ENCODE measurements at regions not wholly inside any gene's neighbourhood (a gene's known extent, or its start where the extent isn't known, plus 50 kb on each side); places are given as distances from the start of the nearest gene placed in this dataset.

DNA sequence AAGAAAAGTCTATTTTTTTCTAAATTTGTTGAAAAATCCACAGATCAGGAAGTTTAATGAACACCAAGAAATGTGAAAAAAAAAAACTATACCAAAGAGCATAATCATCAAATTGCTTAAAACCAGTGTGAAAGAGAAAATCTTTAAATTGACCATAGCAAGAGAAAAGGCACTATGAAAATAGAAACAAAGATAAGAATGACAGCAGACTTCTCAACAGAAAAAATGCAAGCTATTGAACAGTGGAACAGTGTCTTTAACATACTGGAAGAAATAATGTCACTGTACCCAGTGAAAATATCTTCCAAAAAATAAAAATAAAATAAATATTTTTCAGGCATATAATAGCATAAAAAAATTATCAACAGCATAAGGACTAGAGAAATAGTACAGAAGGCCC is 243.0 kb upstream of the GJB5 start:
- DNase-seq = no peak

- DNase-seq = no peak
Observed at GRCh38 chr1:34518146-34518699, 236.6 kb upstream of the GJB5 start.

DNA sequence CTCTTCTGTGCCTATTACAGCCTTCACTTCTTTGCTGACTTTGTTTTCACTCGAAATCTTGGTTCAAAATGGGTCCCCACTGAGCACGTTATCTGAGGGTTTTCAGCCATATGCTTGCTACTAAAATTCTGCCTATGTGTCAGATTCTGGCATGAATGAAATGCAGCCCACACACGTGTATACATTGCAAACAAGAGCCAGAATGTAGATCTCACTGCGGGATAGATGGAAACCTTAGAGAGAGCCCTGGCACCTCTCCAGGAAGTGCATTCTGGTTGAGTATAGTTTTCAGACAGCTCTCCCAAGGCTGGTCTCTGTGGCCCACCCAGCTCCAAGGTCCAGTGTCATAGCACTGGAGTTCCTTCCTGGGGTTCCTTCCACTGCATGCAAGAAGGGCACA is 234.7 kb upstream of the GJB5 start:
- DNase-seq = no peak

DNA sequence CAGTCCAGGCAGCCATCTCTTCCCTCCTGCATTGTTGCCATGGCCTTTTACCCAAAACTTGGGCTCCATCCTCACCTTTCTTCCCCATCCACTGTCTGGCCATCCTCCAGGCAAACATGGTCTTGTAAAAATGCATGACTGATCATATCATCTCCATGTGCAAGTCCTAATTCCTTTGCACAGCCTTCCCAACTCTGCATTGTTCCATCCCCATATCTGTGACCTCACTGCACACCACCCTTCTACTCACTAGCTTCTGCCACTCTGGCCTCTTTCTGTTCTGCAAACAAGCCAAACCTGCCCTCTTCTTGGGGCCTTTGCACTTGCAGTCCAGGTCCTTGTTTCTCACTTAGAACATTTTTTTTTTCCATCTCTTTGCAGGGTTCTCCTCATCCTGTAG is 230.1 kb upstream of the GJB5 start:
- no peak for DNase-seq

GRCh38 chr1:34529935-34530859 is 224.7 kb upstream of the GJB5 start:
- DNase-seq = peak in 1 of 2 donors; percentile 22

- DNase-seq = no peak
Observed at GRCh38 chr1:34532113-34532512, 222.7 kb upstream of the GJB5 start.

DNA sequence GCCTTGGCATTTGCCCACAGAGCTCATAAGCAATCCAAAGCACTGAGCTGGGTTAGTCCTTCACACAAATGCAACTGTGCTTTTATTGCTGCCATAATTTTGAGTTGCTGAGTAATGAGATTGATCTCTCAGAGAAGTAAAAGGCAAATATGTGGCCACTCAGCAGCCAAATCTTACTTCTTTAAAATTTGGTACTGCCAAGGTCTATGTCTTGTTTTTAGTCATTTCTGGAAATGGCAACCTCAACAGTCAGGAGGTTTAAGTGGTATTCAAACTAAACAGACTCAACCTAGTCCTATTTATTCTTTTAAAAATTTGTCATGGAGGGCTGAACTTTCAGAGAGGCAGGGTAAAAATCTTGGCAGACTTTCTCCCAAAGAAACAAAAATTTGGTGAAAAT is 216.4 kb upstream of the GJB5 start:
- no peak for DNase-seq

- DNase-seq = no peak
Observed at GRCh38 chr1:34547046-34547674, 207.7 kb upstream of the GJB5 start.

GRCh38 chr1:34549199-34549598 is 205.6 kb upstream of the GJB5 start:
- no peak for DNase-seq

DNA sequence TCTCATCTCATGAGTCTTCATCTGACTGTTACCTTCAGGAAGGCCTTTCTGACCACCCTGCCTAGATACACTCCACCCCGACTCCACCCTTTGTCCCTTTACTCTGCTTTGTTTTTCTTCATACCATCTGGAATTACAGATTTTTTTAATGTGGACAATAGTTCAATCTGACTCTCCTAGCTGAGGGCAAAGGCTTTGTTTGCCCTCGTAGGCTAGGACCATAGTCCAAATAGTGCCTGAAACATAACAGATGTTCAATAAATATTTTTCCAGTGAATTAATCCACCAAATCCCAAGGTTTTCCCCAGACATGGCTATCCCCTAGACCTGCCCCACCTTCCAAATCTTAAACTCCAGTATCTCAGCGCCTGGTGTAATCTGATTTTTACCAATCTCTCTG is 176.5 kb upstream of the GJB5 start:
- DNase-seq = no peak

- DNase-seq = no peak
Observed at GRCh38 chr1:34582356-34582755, 172.5 kb upstream of the GJB5 start.

- no peak for DNase-seq
Observed at GRCh38 chr1:34587761-34588160, 167.1 kb upstream of the GJB5 start.

DNA sequence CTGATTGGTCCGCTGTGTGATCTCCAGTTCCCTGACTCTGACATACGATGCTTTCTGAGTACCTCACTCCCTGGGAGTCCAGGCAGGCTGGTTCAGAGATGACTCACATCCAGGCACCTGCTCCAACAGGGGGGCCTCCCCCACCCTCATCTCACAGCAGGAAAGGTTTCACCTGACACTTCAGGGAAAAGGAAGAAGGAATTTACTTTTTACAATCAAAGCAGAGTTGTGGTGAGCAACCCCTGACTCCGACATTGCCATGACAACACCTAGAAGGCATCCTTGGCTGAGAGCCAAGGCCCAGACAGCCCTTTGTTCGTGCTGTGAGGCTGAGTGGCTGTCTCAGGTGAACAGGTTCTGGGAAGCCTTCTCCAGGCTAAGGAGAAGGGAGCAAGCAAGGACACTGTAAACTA is 164.6 kb upstream of the GJB5 start:
- no peak for DNase-seq

GRCh38 chr1:34591751-34592629 is 162.9 kb upstream of the GJB5 start:
- DNase-seq = no peak

DNA sequence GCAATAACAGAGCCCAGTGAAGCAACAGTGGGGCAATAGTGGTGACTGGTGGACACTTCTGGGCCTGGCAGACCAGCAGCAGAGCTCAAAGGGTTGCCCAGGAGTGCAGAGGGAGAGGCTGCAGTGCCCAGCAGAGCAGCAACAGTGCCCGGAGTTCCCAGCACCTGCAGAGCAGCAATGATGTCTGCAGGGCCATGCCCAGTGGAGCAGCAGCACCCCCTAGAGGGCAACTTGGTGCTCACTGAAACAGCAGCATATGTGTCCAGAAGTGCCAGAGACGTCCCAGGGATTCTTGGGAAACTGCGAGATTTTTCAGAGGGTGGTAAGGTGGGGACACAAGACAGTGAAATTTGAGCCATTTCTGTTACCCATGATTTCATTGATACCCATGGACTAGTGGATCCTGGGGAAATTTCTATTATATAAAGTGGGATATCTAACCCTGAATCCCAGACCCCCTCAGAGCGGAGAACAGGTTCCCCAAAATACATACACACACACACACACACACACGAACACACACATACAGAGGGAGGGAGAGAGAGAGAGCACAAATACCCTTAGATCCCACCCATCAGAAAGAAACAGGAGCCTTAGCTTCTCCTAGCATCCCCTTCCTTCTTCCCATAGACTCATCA is 156.9 kb upstream of the GJB5 start:
- DNase-seq = peak; percentile 55 to 60

- DNase-seq = no peak
Observed at GRCh38 chr1:34602907-34603306, 151.9 kb upstream of the GJB5 start.

- no peak for DNase-seq
Observed at GRCh38 chr1:34603594-34603993, 151.3 kb upstream of the GJB5 start.

GRCh38 chr1:34606504-34606903 is 148.3 kb upstream of the GJB5 start:
- DNase-seq = no peak

GRCh38 chr1:34610063-34610462 is 144.8 kb upstream of the GJB5 start:
- no peak for DNase-seq

DNA sequence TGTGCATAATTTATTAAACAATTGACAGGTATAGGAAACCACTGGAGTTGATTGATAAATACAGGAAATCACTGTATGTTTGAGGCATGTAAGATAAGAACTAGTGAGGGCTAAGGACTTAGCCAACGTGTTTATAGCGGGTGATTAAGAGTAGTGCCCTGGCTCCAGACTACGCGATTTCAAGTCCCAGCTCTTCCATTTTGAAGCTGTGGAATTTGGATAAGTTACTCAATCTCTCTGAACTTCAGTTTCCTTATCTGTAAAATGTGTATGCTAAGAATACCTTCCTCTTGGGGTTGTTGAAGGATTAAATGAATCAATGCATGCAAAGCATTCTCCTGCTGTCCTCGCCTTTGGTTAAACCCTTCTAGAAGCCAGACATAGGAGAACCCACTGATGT is 143.3 kb upstream of the GJB5 start:
- no peak for DNase-seq

DNA sequence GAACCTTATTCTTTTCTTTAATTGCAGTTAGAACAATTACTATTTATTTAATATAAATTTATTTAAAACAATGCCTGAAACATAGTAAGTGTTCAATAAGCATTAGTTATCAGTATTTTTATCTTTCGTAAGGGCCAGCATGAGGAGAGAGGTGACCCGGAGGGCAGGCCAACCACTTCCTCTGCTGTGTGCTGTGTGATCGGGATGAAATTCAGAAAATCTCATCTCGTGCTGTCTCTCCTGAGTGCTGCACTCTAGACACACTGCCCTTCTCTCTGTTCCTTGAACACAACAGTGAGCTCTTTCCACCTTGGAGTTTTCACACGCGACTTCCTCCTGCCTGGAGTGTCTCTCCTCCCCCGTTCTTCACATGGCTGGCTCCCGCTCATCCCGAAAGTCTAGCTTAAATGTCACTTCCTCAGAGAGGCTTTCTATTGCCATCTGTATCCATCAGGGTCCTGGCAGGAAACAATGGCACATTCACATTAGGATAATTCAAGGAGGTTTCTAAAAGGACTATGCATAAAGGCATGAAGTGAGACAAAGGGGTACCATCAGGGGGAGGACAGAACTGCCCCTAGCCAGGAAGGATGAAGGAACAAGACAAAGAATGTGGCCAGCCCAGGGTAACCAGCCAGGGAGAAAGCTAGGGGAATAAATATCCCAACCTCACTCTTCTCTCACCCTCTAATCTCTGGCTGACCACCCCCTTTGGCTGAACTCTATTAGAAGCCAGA is 142.6 kb upstream of the GJB5 start:
- DNase-seq = no peak
